ENCODE measurements at regions not wholly inside any gene's neighbourhood (a gene's known extent, or its start where the extent isn't known, plus 50 kb on each side); places are given as distances from the start of the nearest gene placed in this dataset.

GRCh38 chr11:8794677-8795103 is 112.1 kb downstream of the RPL27A start:
- peak in 4 of 6 experiments; percentile 24 to 70 (median 67) for TF ChIP-seq CTCF (IDR thresholded peaks at IDR 0.05)
- TF ChIP-seq POLR2A (IDR thresholded peaks at IDR 0.05): no peak
